Activated CD8-positive, alpha-beta T cell treated with anti-CD3 and anti-CD28 coated beads for 36 hours (primary cell): ENCODE measurements at regions not wholly inside any gene's neighbourhood (a gene's known extent, or its start where the extent isn't known, plus 50 kb on each side); places are given as distances from the start of the nearest gene placed in this dataset.

Experiments
- ATAC-seq: fragments of 200-7000 bp; cut with Tn5 transposase; one replicate; pipeline ENCODE4 v1.10.0; 2021; ENCODE audit warnings: mild to moderate bottlenecking, moderate library complexity
- CTCF ChIA-PET: fragments of 350-600 bp; sonication (Branson Sonifier 250); formaldehyde crosslinking; loops from one replicate; lab custom pipeline; 2021; ENCODE audit warnings: antibody characterized with exemption; lab: Charles Lee
- POLR2A ChIA-PET: fragments of 350-600 bp; sonication (Branson Sonifier 250); formaldehyde crosslinking; loops from one replicate; lab custom pipeline; 2021; ENCODE audit warnings: antibody characterized with exemption; lab: Charles Lee
- DNase-seq: peaks from one replicate; pipeline ENCODE4 v3.0.0-alpha.2; 2020
- H3K27ac Mint-ChIP-seq: one replicate; pipeline ENCODE4 v1.8.0; 2021; ENCODE audit warnings: mild to moderate bottlenecking, mixed read lengths
- H3K27me3 Mint-ChIP-seq: one replicate; pipeline ENCODE4 v1.8.0; 2021; ENCODE audit warnings: mixed read lengths
- H3K36me3 Mint-ChIP-seq: one replicate; pipeline ENCODE4 v1.8.0; 2021; ENCODE audit warnings: low read depth, mixed read lengths
- H3K4me1 Mint-ChIP-seq: one replicate; pipeline ENCODE4 v1.8.0; 2021; ENCODE audit warnings: low read depth, mixed read lengths
- H3K4me3 Mint-ChIP-seq: one replicate; pipeline ENCODE4 v1.8.0; 2021; ENCODE audit warnings: mild to moderate bottlenecking, moderate library complexity, mixed read lengths
- H3K9me3 Mint-ChIP-seq: one replicate; pipeline ENCODE4 v1.8.0; 2021; ENCODE audit warnings: mixed read lengths
- CTCF ChIP-seq: fragments of 200-600 bp; IDR thresholded peaks from one replicate; pipeline ENCODE4 v1.8.0; 2022; ENCODE audit warnings: antibody characterized with exemption, mild to moderate bottlenecking
- intact Hi-C: fragments of 100-400 bp; cut with micrococcal nuclease; formaldehyde crosslinking; loops from one replicate; pipeline ENCODE4 v1.10.0; 2022

GRCh38 chr6:81821449-81821848 lies 69.0 kb upstream of the TENT5A start:
- no peak overlapping the region for H3K27ac Mint-ChIP-seq
- no peaks in the 10 kb centered on the region for H3K27me3 Mint-ChIP-seq
- CTCF ChIA-PET = no interaction called here
- no peak overlapping the region for H3K4me3 Mint-ChIP-seq
- peaks cover 2% of the 10 kb centered on the region for H3K9me3 Mint-ChIP-seq
- TF ChIP-seq CTCF = no peak
- POLR2A ChIA-PET = no interaction called here
- DNase-seq (no peak), ATAC-seq (no peak)
- no peaks in the 10 kb centered on the region for H3K36me3 Mint-ChIP-seq
- intact Hi-C loops = no loop called here
- H3K4me1 Mint-ChIP-seq = no peaks in the 10 kb centered on the region

- TF ChIP-seq CTCF = no peak
- no peaks in the 10 kb centered on the region for H3K4me1 Mint-ChIP-seq
- no peaks in the 10 kb centered on the region for H3K9me3 Mint-ChIP-seq
- H3K4me3 Mint-ChIP-seq = no peak overlapping the region
- DNase-seq (no peak), ATAC-seq (no peak)
- intact Hi-C loops = no loop called here
- H3K27me3 Mint-ChIP-seq = no peaks in the 10 kb centered on the region
- no peak overlapping the region for H3K27ac Mint-ChIP-seq
- ChIA-PET CTCF (no interaction called here), POLR2A (no interaction called here)
- H3K36me3 Mint-ChIP-seq = no peaks in the 10 kb centered on the region
These were observed 68.5 kb upstream of the TENT5A start for GRCh38 chr6:81820980-81821379.

- CTCF ChIA-PET = no interaction called here
- Mint-ChIP-seq H3K36me3 (no peaks in the 10 kb centered on the region), H3K9me3 (no peaks in the 10 kb centered on the region), H3K27me3 (no peaks in the 10 kb centered on the region), H3K27ac (no peak overlapping the region), H3K4me1 (no peaks in the 10 kb centered on the region), H3K4me3 (no peak overlapping the region)
- POLR2A ChIA-PET = no interaction called here
- no peak for TF ChIP-seq CTCF
- ATAC-seq (no peak), DNase-seq (no peak)
- intact Hi-C loops = no loop called here
These were observed 67.9 kb upstream of the TENT5A start for GRCh38 chr6:81820422-81820821.

- CTCF ChIA-PET = no interaction called here
- H3K27ac Mint-ChIP-seq = no peak overlapping the region
- intact Hi-C loops = no loop called here
- H3K27me3 Mint-ChIP-seq = peaks cover 3% of the 10 kb centered on the region
- no peaks in the 10 kb centered on the region for H3K36me3 Mint-ChIP-seq
- no peaks in the 10 kb centered on the region for H3K9me3 Mint-ChIP-seq
- POLR2A ChIA-PET = no interaction called here
- no peaks in the 10 kb centered on the region for H3K4me1 Mint-ChIP-seq
- no peak overlapping the region for H3K4me3 Mint-ChIP-seq
- DNase-seq (no peak), ATAC-seq (no peak)
- no peak for TF ChIP-seq CTCF
These were observed 67.3 kb upstream of the TENT5A start for GRCh38 chr6:81819767-81820166.

GRCh38 chr6:81818901-81819361 lies 66.5 kb upstream of the TENT5A start:
- Mint-ChIP-seq H3K9me3 (no peaks in the 10 kb centered on the region), H3K27me3 (peaks cover 4% of the 10 kb centered on the region), H3K4me3 (no peak overlapping the region), H3K27ac (no peak overlapping the region), H3K4me1 (no peaks in the 10 kb centered on the region), H3K36me3 (no peaks in the 10 kb centered on the region)
- intact Hi-C loops = no loop called here
- TF ChIP-seq CTCF = no peak
- DNase-seq (no peak), ATAC-seq (no peak)
- ChIA-PET CTCF (no interaction called here), POLR2A (no interaction called here)
